K562 (cell line): ENCODE measurements at regions not wholly inside any gene's neighbourhood (a gene's known extent, or its start where the extent isn't known, plus 50 kb on each side); places are given as distances from the start of the nearest gene placed in this dataset.
A peak's percentile ranks its signal among the peaks of the same experiment; 100 is the strongest.

Experiments
- CBFA2T3 ChIP-seq: fragments of 450-650 bp; IDR thresholded peaks from 2 replicates; pipeline ENCODE4 v1.6.1; 2017
- CUX1 ChIP-seq: fragments of 200-800 bp; sonication (Bioruptor generic); IDR thresholded peaks from 2 replicates; pipeline ENCODE4 v1.6.1; 2016; ENCODE audit warnings: missing genetic modification characterization, missing compliant biosample characterization
- DEAF1 ChIP-seq: fragments of 450-650 bp; formaldehyde crosslinking; IDR thresholded peaks from 2 replicates; pipeline ENCODE4 v1.4.0; 2020; ENCODE audit warnings: mild to moderate bottlenecking, moderate library complexity
- GTF2B ChIP-seq: IDR thresholded peaks from 2 replicates; pipeline ENCODE4 v1.6.1; 2011; ENCODE audit not compliant: insufficient read length; ENCODE audit errors: extremely low read depth
- HDGF ChIP-seq: fragments of 450-650 bp; IDR thresholded peaks from 2 replicates; pipeline ENCODE4 v1.6.1; 2016
- IRF2 ChIP-seq: sonication (generic); formaldehyde crosslinking; IDR thresholded peaks from 2 replicates; pipeline ENCODE4 v1.8.1; 2022; ENCODE audit warnings: mild to moderate bottlenecking, missing genetic modification reagents
- KLF16 ChIP-seq: IDR thresholded peaks from 2 replicates; pipeline ENCODE4 v1.6.1; 2016; ENCODE audit warnings: antibody characterized with exemption
- NBN ChIP-seq: fragments of 450-650 bp; IDR thresholded peaks from 2 replicates; pipeline ENCODE4 v1.6.1; 2016; ENCODE audit warnings: low read depth, mild to moderate bottlenecking
- RBFOX2 ChIP-seq: fragments of 200-400 bp; formaldehyde crosslinking; IDR thresholded peaks from 2 replicates; pipeline ENCODE4 v1.6.1; 2017; ENCODE audit warnings: low read depth, mild to moderate bottlenecking, low read length, moderate library complexity
- RNF2 ChIP-seq: sonication (generic); IDR thresholded peaks from 2 replicates; pipeline ENCODE4 v1.6.1; 2016
- SMARCB1 ChIP-seq: IDR thresholded peaks from 2 replicates; pipeline ENCODE4 v1.6.1; 2011; ENCODE audit warnings: improper control_type of control experiment, low read depth; ENCODE audit not compliant: insufficient read length
- TBL1XR1 ChIP-seq, 2 experiments: IDR thresholded peaks; 2 replicates each; pipeline ENCODE4 v1.6.1; 2012; ENCODE audit warnings: improper control_type of control experiment in 2 of 2, low read length in 2 of 2, mild to moderate bottlenecking in 1 of 2
- ZNF764 ChIP-seq: fragments of 250-450 bp; sonication (Bioruptor Pico); IDR thresholded peaks from 2 replicates; pipeline ENCODE4 v1.4.0; 2020; ENCODE audit warnings: low read depth, mild to moderate bottlenecking, moderate library complexity
- TF ChIP-seq, protein P1 (sequence below): fragments of 450-650 bp; IDR thresholded peaks from 2 replicates; pipeline ENCODE4 v1.6.1; 2016
- TF ChIP-seq, protein P2 (sequence below), 2 experiments: IDR thresholded peaks in 1 of 2; conservative IDR thresholded peaks in 1 of 2; 2 replicates each; pipeline ENCODE4 v1.6.1; 2016; ENCODE audit warnings: low read depth in 2 of 2, mild to moderate bottlenecking in 1 of 2, missing compliant biosample characterization in 1 of 2, missing genetic modification characterization in 1 of 2, moderate library complexity in 1 of 2

DNA sequence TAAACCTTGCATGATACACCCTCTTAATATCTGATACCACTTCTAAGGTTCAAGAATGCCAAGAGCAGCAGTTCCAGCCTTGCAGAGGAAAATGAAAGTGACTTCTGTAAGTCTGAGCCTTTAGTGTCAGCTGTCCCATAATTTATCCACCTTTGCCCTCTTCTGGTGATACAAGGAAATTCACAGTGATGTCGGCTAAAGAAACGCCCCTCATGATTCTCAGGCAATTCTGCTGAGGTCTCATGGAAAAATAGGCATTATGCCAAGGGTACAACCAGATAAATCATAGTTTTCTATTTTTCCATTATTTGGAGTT, 172.2 kb upstream of the CXCL13 start (continued):
- TF ChIP-seq DEAF1 (CRISPR knock-in tag): no peak
- no peak for TF ChIP-seq TBL1XR1 (IDR thresholded peaks at IDR 0.05; ENCODE audit: low read length in 2 of 2)
- TF ChIP-seq, protein P1, sequence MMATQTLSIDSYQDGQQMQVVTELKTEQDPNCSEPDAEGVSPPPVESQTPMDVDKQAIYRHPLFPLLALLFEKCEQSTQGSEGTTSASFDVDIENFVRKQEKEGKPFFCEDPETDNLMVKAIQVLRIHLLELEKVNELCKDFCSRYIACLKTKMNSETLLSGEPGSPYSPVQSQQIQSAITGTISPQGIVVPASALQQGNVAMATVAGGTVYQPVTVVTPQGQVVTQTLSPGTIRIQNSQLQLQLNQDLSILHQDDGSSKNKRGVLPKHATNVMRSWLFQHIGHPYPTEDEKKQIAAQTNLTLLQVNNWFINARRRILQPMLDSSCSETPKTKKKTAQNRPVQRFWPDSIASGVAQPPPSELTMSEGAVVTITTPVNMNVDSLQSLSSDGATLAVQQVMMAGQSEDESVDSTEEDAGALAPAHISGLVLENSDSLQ: peak; percentile 45; the same call in 1 of the 2 replicates
- TF ChIP-seq ZNF764 (CRISPR knock-in tag): no peak
- no peak for TF ChIP-seq RBFOX2
- no peak for TF ChIP-seq KLF16
- no peak for TF ChIP-seq NBN
- no peak for TF ChIP-seq HDGF
- no peak for TF ChIP-seq RNF2
- TF ChIP-seq CUX1: no peak
- no peak for TF ChIP-seq IRF2 (CRISPR knock-in tag)
- TF ChIP-seq, protein P2, sequence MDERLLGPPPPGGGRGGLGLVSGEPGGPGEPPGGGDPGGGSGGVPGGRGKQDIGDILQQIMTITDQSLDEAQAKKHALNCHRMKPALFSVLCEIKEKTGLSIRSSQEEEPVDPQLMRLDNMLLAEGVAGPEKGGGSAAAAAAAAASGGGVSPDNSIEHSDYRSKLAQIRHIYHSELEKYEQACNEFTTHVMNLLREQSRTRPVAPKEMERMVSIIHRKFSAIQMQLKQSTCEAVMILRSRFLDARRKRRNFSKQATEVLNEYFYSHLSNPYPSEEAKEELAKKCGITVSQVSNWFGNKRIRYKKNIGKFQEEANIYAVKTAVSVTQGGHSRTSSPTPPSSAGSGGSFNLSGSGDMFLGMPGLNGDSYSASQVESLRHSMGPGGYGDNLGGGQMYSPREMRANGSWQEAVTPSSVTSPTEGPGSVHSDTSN (CRISPR knock-in tag; IDR thresholded peaks at IDR 0.05; ENCODE audit: low read depth): no peak
- TF ChIP-seq, protein P2 (tag; conservative IDR thresholded peaks at IDR 0.05; ENCODE audit: low read depth): peak; percentile 80
- no peak for TF ChIP-seq SMARCB1
- TF ChIP-seq GTF2B: no peak
- TF ChIP-seq CBFA2T3: no peak
